RWPE1 (cell line): ENCODE measurements at regions not wholly inside any gene's neighbourhood (a gene's known extent, or its start where the extent isn't known, plus 50 kb on each side); places are given as distances from the start of the nearest gene placed in this dataset.
A peak's percentile ranks its signal among the peaks of the same experiment; 100 is the strongest.

Source experiments
- CTCF ChIA-PET: fragments of 350-600 bp; sonication (Branson Sonifier 250); formaldehyde crosslinking; extraction: SDS; loops from one replicate; lab custom pipeline; 2021; lab: Yijun Ruan, JAX
- POLR2A ChIA-PET: fragments of 400-600 bp; formaldehyde crosslinking; extraction: SDS; loops from one replicate; lab custom pipeline; 2020; ENCODE audit warnings: antibody characterized with exemption; ENCODE audit not compliant: low non-redundant PET; lab: Yijun Ruan, JAX
- DNase-seq: peaks from one replicate; pipeline ENCODE4 v3.0.0; 2012; ENCODE audit warnings: low spot score
- H3K27ac ChIP-seq: fragments of 450-650 bp; 2 replicates; pipeline ENCODE4 v1.5.1; 2017
- CTCF ChIP-seq: fragments of 450-650 bp; conservative IDR thresholded peaks from 2 replicates; pipeline ENCODE4 v1.5.1; 2017; ENCODE audit warnings: low read depth, mild to moderate bottlenecking

- ChIA-PET CTCF (interaction anchor here (0.6 kb wide), 1 partner anchor 53 kb away, joined by 3 read pairs; no protein-coding TSS in a partner anchor), POLR2A (no interaction called here)
- TF ChIP-seq CTCF: no peak
- no peak overlapping the region for H3K27ac ChIP-seq
- DNase-seq: peak; percentile 75
Observed at GRCh38 chr11:80103142-80103859, 662.5 kb upstream of the TENM4 start.

- no peak for DNase-seq
- H3K27ac ChIP-seq: no peak overlapping the region
- POLR2A ChIA-PET: no interaction called here
- no peak for TF ChIP-seq CTCF
- CTCF ChIA-PET: interaction anchor here (0.6 kb wide), 1 partner anchor 14 kb away, joined by 3 read pairs; no protein-coding TSS in a partner anchor
Observed at GRCh38 chr11:80097146-80097545, 656.3 kb upstream of the TENM4 start.

GRCh38 chr11:80096736-80097135 is 655.9 kb upstream of the TENM4 start:
- H3K27ac ChIP-seq: no peak overlapping the region
- DNase-seq: peak; percentile 40
- TF ChIP-seq CTCF: no peak
- ChIA-PET CTCF (interaction anchor here (0.6 kb wide), 1 partner anchor 13 kb away, joined by 3 read pairs; no protein-coding TSS in a partner anchor), POLR2A (no interaction called here)

GRCh38 chr11:80086496-80087055 is 645.7 kb upstream of the TENM4 start:
- TF ChIP-seq CTCF: no peak
- ChIA-PET CTCF (no interaction called here), POLR2A (no interaction called here)

GRCh38 chr11:80085563-80085962 is 644.7 kb upstream of the TENM4 start:
- ChIA-PET CTCF (no interaction called here), POLR2A (no interaction called here)
- no peak for DNase-seq
- TF ChIP-seq CTCF: no peak
- H3K27ac ChIP-seq: no peak overlapping the region

More at GRCh38 chr11:80086496-80087055, 645.7 kb upstream of the TENM4 start:
- no peak for DNase-seq
- no peak overlapping the region for H3K27ac ChIP-seq

GRCh38 chr11:80084608-80085007 is 643.8 kb upstream of the TENM4 start:
- no peak overlapping the region for H3K27ac ChIP-seq
- POLR2A ChIA-PET: no interaction called here
- CTCF ChIA-PET: interaction anchor here (0.6 kb wide), 1 partner anchor 707 kb away, joined by 3 read pairs; no protein-coding TSS in a partner anchor
- no peak for TF ChIP-seq CTCF
- DNase-seq: no peak
